HG03135 (cell line): ENCODE measurements at regions not wholly inside any gene's neighbourhood (a gene's known extent, or its start where the extent isn't known, plus 50 kb on each side); places are given as distances from the start of the nearest gene placed in this dataset.
"Not testable (repeated sequence)": the region's sequence is repeated elsewhere in the genome, so short reads cannot be mapped to it uniquely, and the experiment has no call there.

Experiments used
- ATAC-seq: cut with Tn5 transposase; IDR thresholded peaks from one replicate; pipeline ENCODE4 v1.9.1; 2021; ENCODE audit warnings: mild to moderate bottlenecking, moderate library complexity; ENCODE audit not compliant: unreplicated experiment

GRCh38 chr1:234809854-234810245 is 199.9 kb upstream of the IRF2BP2 start:
- ATAC-seq: peak; percentile 14

DNA sequence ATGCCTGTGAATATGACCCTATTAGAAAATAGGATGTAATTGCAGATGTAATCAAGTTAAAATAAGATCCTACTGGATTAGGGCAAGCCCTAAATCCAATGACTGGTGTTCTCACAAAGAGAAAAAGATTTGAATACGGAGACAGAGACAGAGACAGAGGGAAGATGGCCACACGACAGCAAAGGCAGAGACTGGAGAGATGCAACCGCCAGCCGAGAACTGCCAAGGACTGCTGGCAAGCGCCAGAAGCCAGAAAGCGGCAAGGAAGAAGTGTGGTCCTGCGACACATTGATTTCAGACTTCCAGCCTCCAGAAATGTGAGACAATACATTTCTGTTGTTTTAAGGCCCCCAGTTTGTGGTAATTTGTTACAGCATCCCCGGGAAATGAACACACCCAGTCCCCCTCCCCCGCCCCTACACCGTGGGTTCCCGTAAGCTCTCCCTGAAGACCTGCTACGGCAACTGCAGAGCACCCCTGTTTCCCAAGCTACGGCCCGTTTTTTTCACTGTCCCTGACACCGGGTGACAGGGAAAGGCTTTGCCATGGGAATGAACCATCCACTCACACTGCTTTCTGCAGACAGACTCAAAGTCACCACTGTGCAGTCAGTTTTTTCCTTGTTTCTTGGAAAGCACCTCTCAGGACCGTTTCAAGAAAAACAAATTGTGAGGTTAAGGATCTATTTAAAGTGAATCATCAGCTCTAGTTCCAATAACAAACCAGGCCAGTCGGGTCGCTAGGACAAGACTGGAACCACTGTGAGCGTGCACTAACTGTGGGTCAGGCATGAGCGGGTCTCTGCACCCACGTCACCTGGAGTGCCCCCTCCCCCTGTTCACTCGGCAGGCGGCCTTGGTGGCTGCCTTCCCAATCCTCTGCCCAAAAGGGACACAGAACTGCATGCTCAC is 199.2 kb upstream of the IRF2BP2 start:
- ATAC-seq: peak; percentile 53

DNA sequence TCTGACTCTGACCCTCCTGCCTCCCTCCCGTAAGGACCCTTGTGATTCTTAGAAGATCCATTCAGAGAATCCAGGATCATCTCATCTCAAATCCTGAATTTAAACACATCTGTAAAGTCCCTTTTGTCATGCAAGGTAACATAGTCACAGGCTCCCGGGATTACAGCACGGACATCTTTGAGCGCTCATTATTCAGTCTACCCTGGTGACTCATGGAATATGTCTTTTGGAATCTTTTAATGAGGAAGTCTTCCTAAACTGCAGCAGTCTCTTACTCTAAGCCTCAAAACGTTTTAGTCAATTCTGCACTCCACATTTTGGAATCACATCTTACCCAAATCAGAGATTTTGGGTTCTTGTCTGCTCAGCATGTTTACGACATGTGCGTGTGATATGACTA is 198.5 kb upstream of the IRF2BP2 start:
- ATAC-seq: not testable (repeated sequence)

- ATAC-seq: not testable (repeated sequence)
Measured at GRCh38 chr1:234807705-234808104, 197.7 kb upstream of the IRF2BP2 start.

GRCh38 chr1:234802586-234802985 is 192.6 kb upstream of the IRF2BP2 start:
- not testable (repeated sequence) for ATAC-seq

DNA sequence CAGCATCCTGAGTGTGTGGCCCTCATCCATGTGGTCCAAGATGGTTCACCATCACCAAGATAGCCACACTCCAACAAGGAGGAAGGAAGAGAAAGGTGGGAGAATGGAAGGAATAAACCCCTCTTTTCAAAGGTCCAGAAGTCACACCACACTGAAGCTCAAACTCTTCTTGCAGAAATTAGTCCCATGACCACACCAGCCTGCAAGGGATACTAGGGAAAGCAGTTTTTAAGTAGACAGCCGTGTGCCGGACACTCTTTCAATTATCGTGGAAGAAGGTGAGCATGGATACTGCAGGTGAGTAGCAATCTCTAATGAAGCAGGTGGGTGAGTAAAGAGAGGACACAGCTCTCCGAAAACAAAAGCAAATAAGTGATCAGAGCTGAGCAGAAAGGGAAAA is 191.7 kb upstream of the IRF2BP2 start:
- ATAC-seq: not testable (repeated sequence)

DNA sequence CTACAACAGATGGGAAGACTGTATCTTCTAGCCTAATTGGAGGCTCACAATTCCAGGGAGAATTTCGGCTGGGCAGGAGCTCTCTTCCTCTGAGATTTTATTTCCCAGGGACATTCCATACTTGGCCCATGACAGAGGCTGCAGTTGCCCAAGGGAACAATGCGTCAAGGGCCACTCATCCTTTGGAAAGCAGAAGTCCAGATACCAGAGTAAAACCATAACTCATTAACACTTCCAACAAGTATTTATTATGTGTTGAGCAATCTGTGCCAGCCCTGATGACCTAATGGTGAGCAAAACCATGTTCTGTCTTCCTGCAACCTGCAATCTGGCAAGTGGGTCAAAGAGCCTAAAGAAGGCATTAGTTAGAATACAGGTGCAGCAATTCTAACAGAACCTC is 191.2 kb upstream of the IRF2BP2 start:
- not testable (repeated sequence) for ATAC-seq

DNA sequence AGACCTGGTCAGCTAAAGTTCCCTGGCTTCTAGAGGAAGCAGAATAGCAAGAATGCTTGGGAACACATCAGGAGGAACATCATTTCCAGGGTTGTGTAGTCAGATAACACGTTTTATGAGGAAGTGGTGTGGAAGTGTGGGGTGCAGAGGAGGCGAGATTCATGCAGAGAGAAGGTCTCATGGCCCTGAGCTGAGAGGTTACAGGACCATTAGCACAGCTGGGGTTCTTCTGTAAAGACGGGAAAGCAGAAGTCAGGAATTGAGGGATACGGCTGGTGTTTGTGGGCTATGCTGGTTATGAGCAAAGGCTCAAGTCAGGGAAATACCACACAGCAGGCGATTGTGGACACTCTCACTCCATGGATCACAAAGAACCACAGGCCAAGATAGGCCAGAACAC is 190.6 kb upstream of the IRF2BP2 start:
- not testable (repeated sequence) for ATAC-seq

DNA sequence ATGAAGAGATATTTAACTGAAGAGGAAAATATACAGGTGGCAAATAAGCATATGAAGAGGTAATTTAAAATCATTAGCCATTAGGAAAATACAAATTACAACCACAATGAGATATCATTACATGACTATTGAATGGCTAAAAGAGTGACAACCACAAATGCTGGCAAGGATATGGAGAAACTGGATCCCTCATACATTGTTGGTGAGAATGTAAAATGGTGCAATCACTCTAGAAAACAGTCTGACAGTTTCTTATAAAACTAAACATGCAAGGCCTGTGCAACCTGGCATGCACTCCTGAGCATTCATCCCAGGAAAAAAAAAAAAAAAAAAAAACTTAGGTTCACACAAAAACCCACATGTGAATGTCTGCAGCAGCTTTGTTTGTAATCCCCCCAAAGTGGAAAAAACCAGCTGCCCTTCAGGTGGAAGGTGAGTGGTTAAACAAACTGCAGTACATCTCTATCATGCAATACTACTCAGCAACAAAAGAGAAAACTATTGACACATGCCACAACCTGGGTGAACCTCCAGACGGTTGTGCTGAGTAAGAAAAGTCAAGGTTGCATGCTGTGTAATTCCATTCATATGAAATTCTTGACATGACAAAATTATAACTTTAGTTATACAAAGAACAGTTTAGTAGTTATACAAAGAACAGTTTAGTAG is 189.2 kb upstream of the IRF2BP2 start:
- ATAC-seq: not testable (repeated sequence)

GRCh38 chr1:234797216-234797615 is 187.2 kb upstream of the IRF2BP2 start:
- not testable (repeated sequence) for ATAC-seq

DNA sequence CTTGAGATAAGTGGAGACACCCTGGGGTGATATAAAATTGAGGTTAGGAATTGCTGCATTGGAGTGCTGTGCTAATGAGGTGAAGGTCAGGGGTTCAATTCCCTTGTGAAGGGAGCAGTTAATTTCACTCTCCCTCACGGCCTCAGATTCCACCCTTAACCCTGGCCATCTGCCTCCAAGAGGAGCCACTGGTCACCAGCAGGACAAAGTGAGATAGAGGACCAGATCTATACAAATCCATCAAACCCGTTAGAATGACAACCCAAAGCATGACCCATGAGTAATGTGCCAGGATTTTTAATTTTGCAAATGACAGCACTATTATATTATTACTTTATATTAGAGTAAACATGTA is 186.4 kb upstream of the IRF2BP2 start:
- not testable (repeated sequence) for ATAC-seq

GRCh38 chr1:234795711-234796437 is 185.9 kb upstream of the IRF2BP2 start:
- ATAC-seq: not testable (repeated sequence)

DNA sequence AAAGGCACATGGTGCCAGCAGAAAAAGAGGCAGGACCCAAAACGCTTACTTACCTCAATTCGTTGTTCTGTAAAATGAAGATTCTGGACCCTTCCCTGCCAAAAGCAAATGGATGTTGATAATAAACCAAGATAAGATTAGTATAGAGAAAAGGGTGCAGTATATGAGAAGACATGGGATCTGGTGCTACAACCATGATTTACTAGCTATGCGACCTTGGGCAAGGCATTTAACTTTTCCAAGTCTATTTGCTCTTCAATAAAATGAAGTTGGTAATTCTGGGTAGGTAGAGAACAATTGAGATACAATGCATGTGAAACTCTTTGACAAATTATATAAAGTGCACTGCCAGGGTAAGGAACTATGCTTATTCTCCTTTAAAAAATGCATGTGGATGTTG is 185.0 kb upstream of the IRF2BP2 start:
- ATAC-seq: not testable (repeated sequence)

- not testable (repeated sequence) for ATAC-seq
Measured at GRCh38 chr1:234794452-234794851, 184.5 kb upstream of the IRF2BP2 start.

- not testable (repeated sequence) for ATAC-seq
Measured at GRCh38 chr1:234793924-234794323, 183.9 kb upstream of the IRF2BP2 start.

- ATAC-seq: not testable (repeated sequence)
Measured at GRCh38 chr1:234792221-234792864, 182.4 kb upstream of the IRF2BP2 start.

GRCh38 chr1:234791615-234792014 is 181.6 kb upstream of the IRF2BP2 start:
- not testable (repeated sequence) for ATAC-seq

DNA sequence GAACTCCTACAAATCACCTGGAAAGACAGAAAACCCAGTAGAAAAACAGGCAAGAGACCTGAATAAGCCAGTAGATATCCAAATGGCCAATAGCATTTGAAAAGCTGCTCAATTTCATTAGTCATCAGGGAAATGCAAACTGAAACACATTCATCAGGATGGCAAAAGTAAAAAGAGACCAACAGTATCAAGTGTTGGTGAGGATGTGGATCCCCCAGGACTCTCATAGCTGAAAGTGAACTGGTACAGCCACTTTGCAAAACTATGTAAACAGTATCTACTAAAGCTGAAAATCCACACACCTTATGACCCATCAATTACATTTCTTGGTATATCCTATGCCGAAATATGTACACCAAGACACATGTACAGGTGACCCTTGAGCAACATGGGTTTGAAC is 180.4 kb upstream of the IRF2BP2 start:
- ATAC-seq: not testable (repeated sequence)

GRCh38 chr1:234787011-234787584 is 177.1 kb upstream of the IRF2BP2 start:
- ATAC-seq: not testable (repeated sequence)

- not testable (repeated sequence) for ATAC-seq
Measured at GRCh38 chr1:234785922-234786321, 175.9 kb upstream of the IRF2BP2 start.
